CD4-positive, CD25-positive, alpha-beta regulatory T cell (primary cell): ENCODE measurements at regions not wholly inside any gene's neighbourhood (a gene's known extent, or its start where the extent isn't known, plus 50 kb on each side); places are given as distances from the start of the nearest gene placed in this dataset.

Experiments
- ATAC-seq, 2 donors: fragments of 150-1000 bp; cut with Tn5 transposase; one replicate each; pipeline ENCODE4 v1.10.0; 2021; ENCODE audit warnings: low read depth in 2 of 2, moderate number of reproducible peaks in 2 of 2, moderate library complexity in 1 of 2
- DNase-seq, 3 donors: peaks; one replicate each; pipeline versions ENCODE4 v3.0.0 to v3.0.0-alpha.2; 2012 to 2022; ENCODE audit warnings: mixed read lengths in 1 of 3
- H3K27ac ChIP-seq: one replicate; pipeline ENCODE4 v1.7.0; 2013; ENCODE audit warnings: mild to moderate bottlenecking, low read length; ENCODE audit not compliant: insufficient read depth, poor library complexity, severe bottlenecking
- H3K27me3 ChIP-seq: one replicate; pipeline ENCODE4 v1.7.0; 2013; ENCODE audit warnings: low read length; ENCODE audit not compliant: control insufficient read depth, insufficient read depth
- H3K36me3 ChIP-seq: one replicate; pipeline ENCODE4 v1.7.0; 2013; ENCODE audit warnings: mild to moderate bottlenecking, low read length, moderate library complexity; ENCODE audit not compliant: control insufficient read depth, insufficient read depth
- H3K4me1 ChIP-seq: 2 replicates; pipeline ENCODE4 v1.7.0; 2013; ENCODE audit warnings: mild to moderate bottlenecking, low read length; ENCODE audit not compliant: insufficient read depth, control insufficient read depth, poor library complexity, severe bottlenecking
- H3K4me3 ChIP-seq: one replicate; pipeline ENCODE4 v1.7.0; 2013; ENCODE audit warnings: low read depth, mild to moderate bottlenecking, low read length, moderate library complexity
- H3K9me3 ChIP-seq, 2 experiments: 1 replicate in 1 of 2; 2 replicates in 1 of 2; pipeline ENCODE4 v1.7.0; 2013; ENCODE audit warnings: low read length in 2 of 2, mild to moderate bottlenecking in 1 of 2, moderate library complexity in 1 of 2; ENCODE audit not compliant: control insufficient read depth in 2 of 2
- H3K27ac Mint-ChIP-seq, 3 donors: one replicate each; pipeline ENCODE4 v1.8.0; 2020 to 2022; ENCODE audit warnings: mild to moderate bottlenecking in 3 of 3, mixed read lengths in 3 of 3, moderate library complexity in 2 of 3
- H3K27me3 Mint-ChIP-seq: one replicate; pipeline ENCODE4 v1.8.0; 2022; ENCODE audit warnings: mild to moderate bottlenecking, mixed read lengths
- H3K36me3 Mint-ChIP-seq: one replicate; pipeline ENCODE4 v1.8.0; 2020; ENCODE audit warnings: mixed read lengths
- H3K4me1 Mint-ChIP-seq, 4 donors: one replicate each; pipeline ENCODE4 v1.8.0; 2020 to 2022; ENCODE audit warnings: mixed read lengths in 4 of 4, mild to moderate bottlenecking in 1 of 4
- H3K4me3 Mint-ChIP-seq, 4 donors: one replicate each; pipeline ENCODE4 v1.8.0; 2020 to 2022; ENCODE audit warnings: mild to moderate bottlenecking in 4 of 4, mixed read lengths in 4 of 4, moderate library complexity in 3 of 4
- H3K9me3 Mint-ChIP-seq, 7 donors: one replicate each; pipeline ENCODE4 v1.8.0; 2020 to 2022; ENCODE audit warnings: mixed read lengths in 7 of 7, mild to moderate bottlenecking in 3 of 7, moderate library complexity in 2 of 7

DNA sequence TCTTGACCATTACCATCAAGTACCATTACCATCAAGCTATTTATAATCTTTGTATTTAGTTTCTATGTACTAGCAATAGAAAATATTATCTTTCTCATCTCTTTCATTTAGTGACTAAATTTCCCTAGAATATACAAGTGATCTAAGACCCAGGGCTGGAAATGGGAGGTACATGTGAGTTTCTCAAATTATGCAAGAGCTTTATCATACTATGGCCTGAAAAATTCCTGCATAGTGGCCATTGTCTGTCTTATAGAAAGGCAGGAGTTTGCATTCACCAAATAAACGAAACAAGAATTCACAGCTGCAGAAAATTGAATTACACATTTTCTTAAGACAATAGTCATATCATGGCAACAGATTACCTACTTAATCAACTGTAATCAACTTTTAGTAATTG, 50.7 kb upstream of the HDAC9 start:
- Mint-ChIP-seq H3K27me3 (no peaks in the 10 kb centered on the region), H3K4me1 (no peaks in the 10 kb centered on the region), H3K36me3 (no peaks in the 10 kb centered on the region), H3K9me3 (peaks cover 0 to 3% (median 0%) of the 10 kb centered on the region in 7 donors), H3K4me3 (no peak overlapping the region), H3K27ac (no peak overlapping the region)
- DNase-seq (no peak), ATAC-seq (no peak)
- Histone ChIP-seq H3K36me3 (no peaks in the 10 kb centered on the region), H3K9me3 (no peaks in the 10 kb centered on the region), H3K4me1 (no peaks in the 10 kb centered on the region), H3K27me3 (no peaks in the 10 kb centered on the region), H3K4me3 (no peak overlapping the region), H3K27ac (no peak overlapping the region)

DNA sequence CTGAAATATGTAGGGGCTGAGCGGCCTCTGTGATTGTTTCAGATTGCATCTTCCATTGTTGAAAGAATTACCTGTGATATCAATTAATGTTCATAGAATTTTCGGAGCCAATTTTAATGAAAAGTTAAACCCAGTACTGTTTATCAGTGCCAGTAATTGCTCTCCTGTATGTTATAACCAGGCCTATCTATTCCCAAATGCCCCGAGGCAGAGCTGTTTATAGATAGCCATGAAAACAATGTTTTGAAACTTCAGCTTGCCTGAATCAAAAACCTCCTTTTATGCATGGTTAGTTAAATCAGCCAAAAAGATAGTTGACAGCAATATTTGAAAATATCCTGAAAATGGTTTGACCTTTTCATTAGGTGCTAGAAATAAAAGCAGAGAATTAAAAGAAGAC, 50.1 kb upstream of the HDAC9 start:
- Mint-ChIP-seq H3K27ac (no peak overlapping the region), H3K9me3 (peaks cover 0 to 3% (median 0%) of the 10 kb centered on the region in 7 donors), H3K4me3 (no peak overlapping the region), H3K27me3 (no peaks in the 10 kb centered on the region), H3K36me3 (no peaks in the 10 kb centered on the region), H3K4me1 (no peaks in the 10 kb centered on the region)
- DNase-seq (no peak), ATAC-seq (no peak)
- no peaks in the 10 kb centered on the region for H3K9me3 ChIP-seq
- H3K27ac ChIP-seq: no peak overlapping the region
- no peaks in the 10 kb centered on the region for H3K27me3 ChIP-seq
- H3K4me1 ChIP-seq: no peaks in the 10 kb centered on the region
- H3K4me3 ChIP-seq: no peak overlapping the region
- H3K36me3 ChIP-seq: no peaks in the 10 kb centered on the region
